ENCODE measurements at regions not wholly inside any gene's neighbourhood (a gene's known extent, or its start where the extent isn't known, plus 50 kb on each side); places are given as distances from the start of the nearest gene placed in this dataset.

DNA sequence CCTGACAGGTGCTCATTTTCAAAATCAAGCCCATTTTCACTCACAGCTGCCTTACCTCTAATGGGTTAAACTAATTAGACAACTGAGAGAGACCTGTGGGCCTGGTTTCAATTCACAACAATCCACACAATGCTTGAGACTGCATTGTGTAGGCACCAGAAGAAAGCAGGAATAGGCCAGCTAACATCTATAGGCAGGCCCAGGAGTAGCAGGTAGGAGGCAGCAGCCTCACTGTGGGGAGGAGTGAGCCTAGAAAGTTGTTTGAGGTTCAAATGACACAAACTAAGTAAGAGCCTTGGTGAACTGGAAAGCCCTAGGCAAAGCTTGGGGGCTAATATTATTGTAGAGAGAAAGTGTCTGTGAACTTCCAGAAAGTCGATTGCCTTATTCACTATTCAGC is 289.5 kb upstream of the CCDC196 start:
- TF ChIP-seq, protein P1, sequence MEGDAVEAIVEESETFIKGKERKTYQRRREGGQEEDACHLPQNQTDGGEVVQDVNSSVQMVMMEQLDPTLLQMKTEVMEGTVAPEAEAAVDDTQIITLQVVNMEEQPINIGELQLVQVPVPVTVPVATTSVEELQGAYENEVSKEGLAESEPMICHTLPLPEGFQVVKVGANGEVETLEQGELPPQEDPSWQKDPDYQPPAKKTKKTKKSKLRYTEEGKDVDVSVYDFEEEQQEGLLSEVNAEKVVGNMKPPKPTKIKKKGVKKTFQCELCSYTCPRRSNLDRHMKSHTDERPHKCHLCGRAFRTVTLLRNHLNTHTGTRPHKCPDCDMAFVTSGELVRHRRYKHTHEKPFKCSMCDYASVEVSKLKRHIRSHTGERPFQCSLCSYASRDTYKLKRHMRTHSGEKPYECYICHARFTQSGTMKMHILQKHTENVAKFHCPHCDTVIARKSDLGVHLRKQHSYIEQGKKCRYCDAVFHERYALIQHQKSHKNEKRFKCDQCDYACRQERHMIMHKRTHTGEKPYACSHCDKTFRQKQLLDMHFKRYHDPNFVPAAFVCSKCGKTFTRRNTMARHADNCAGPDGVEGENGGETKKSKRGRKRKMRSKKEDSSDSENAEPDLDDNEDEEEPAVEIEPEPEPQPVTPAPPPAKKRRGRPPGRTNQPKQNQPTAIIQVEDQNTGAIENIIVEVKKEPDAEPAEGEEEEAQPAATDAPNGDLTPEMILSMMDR (IDR thresholded peaks at IDR 0.05; ENCODE audit: partially characterized antibody, unreplicated experiment) = no peak
- Mint-ChIP-seq H3K4me3 (ENCODE audit: unreplicated experiment) (no peak overlapping the region), H3K36me3 (ENCODE audit: unreplicated experiment) (peaks cover 14% of the 10 kb centered on the region), H3K27ac (ENCODE audit: unreplicated experiment) (no peak overlapping the region), H3K4me1 (ENCODE audit: low read depth, unreplicated experiment) (no peaks in the 10 kb centered on the region), H3K9me3 (ENCODE audit: unreplicated experiment) (peaks cover 2% of the 10 kb centered on the region), H3K27me3 (ENCODE audit: unreplicated experiment) (peaks cover 3% of the 10 kb centered on the region)
- no peak for DNase-seq

GRCh38 chr14:66197276-66197675 is 288.9 kb upstream of the CCDC196 start:
- H3K4me1 Mint-ChIP-seq (ENCODE audit: low read depth, unreplicated experiment) = no peaks in the 10 kb centered on the region
- DNase-seq = no peak
- TF ChIP-seq, protein P1 (IDR thresholded peaks at IDR 0.05; ENCODE audit: partially characterized antibody, unreplicated experiment) = no peak
- H3K9me3 Mint-ChIP-seq (ENCODE audit: unreplicated experiment) = peaks cover 4% of the 10 kb centered on the region
- no peak overlapping the region for H3K4me3 Mint-ChIP-seq (ENCODE audit: unreplicated experiment)
- no peak overlapping the region for H3K27ac Mint-ChIP-seq (ENCODE audit: unreplicated experiment)
- H3K36me3 Mint-ChIP-seq (ENCODE audit: unreplicated experiment) = peaks cover 16% of the 10 kb centered on the region
- H3K27me3 Mint-ChIP-seq (ENCODE audit: unreplicated experiment) = peaks cover 3% of the 10 kb centered on the region

GRCh38 chr14:66206554-66206953 is 279.6 kb upstream of the CCDC196 start:
- peak; percentile 18 for DNase-seq
- H3K9me3 Mint-ChIP-seq (ENCODE audit: unreplicated experiment) = peaks cover 7% of the 10 kb centered on the region
- peaks cover 9% of the 10 kb centered on the region for H3K36me3 Mint-ChIP-seq (ENCODE audit: unreplicated experiment)
- H3K27me3 Mint-ChIP-seq (ENCODE audit: unreplicated experiment) = no peaks in the 10 kb centered on the region
- no peak overlapping the region for H3K4me3 Mint-ChIP-seq (ENCODE audit: unreplicated experiment)
- no peak overlapping the region for H3K27ac Mint-ChIP-seq (ENCODE audit: unreplicated experiment)
- no peaks in the 10 kb centered on the region for H3K4me1 Mint-ChIP-seq (ENCODE audit: low read depth, unreplicated experiment)
- TF ChIP-seq, protein P1 (IDR thresholded peaks at IDR 0.05; ENCODE audit: partially characterized antibody, unreplicated experiment) = no peak

DNA sequence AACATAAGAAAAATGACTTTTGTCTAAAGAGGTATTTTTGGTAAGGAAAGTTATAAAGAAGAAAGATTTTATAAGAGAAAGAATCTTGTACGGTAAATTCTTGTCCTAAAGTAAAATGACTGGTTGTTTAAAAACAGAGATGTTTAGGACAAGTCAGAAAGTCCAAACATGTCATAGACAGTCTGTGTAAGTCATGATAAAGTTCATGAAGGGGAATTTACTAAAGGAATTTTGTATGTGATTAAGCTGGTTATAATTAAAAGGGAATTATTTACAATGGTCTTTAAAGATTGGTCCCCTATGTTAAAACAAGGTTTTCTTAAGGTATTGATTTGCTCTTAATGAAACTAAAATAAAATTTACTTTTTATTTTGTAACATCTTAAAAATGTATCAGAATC is 269.4 kb upstream of the CCDC196 start:
- no peak for DNase-seq
- Mint-ChIP-seq H3K27ac (ENCODE audit: unreplicated experiment) (no peak overlapping the region), H3K27me3 (ENCODE audit: unreplicated experiment) (peaks cover 2% of the 10 kb centered on the region), H3K4me3 (ENCODE audit: unreplicated experiment) (no peak overlapping the region), H3K9me3 (ENCODE audit: unreplicated experiment) (peaks cover 5% of the 10 kb centered on the region), H3K4me1 (ENCODE audit: low read depth, unreplicated experiment) (no peaks in the 10 kb centered on the region), H3K36me3 (ENCODE audit: unreplicated experiment) (peaks cover 32% of the 10 kb centered on the region)
- TF ChIP-seq, protein P1 (IDR thresholded peaks at IDR 0.05; ENCODE audit: partially characterized antibody, unreplicated experiment) = no peak

DNA sequence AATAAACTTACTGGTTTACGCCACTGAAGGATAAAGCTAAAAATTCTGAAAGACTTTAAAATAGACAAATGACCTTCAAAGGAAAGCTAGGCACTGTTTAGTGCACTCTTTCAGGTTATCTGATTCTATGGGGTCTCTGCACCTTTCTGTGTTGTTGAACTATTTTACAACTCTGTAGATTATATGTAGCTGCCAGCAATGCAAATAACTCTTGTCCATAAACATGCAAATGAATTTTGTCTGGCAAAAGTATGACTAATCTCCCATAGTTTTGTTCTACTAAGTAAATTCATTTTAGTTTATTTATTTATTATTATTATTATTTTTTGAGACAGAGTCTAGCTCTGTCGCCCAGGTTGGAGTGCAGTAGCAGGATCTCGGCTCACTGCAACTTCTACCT is 266.3 kb upstream of the CCDC196 start:
- TF ChIP-seq, protein P1 (IDR thresholded peaks at IDR 0.05; ENCODE audit: partially characterized antibody, unreplicated experiment) = no peak
- H3K4me3 Mint-ChIP-seq (ENCODE audit: unreplicated experiment) = no peak overlapping the region
- H3K27me3 Mint-ChIP-seq (ENCODE audit: unreplicated experiment) = peaks cover 2% of the 10 kb centered on the region
- H3K9me3 Mint-ChIP-seq (ENCODE audit: unreplicated experiment) = peaks cover 1% of the 10 kb centered on the region
- H3K27ac Mint-ChIP-seq (ENCODE audit: unreplicated experiment) = no peak overlapping the region
- peaks cover 24% of the 10 kb centered on the region for H3K36me3 Mint-ChIP-seq (ENCODE audit: unreplicated experiment)
- no peaks in the 10 kb centered on the region for H3K4me1 Mint-ChIP-seq (ENCODE audit: low read depth, unreplicated experiment)
- no peak for DNase-seq
